ENCODE measurements at regions not wholly inside any gene's neighbourhood (a gene's known extent, or its start where the extent isn't known, plus 50 kb on each side); places are given as distances from the start of the nearest gene placed in this dataset.

DNA sequence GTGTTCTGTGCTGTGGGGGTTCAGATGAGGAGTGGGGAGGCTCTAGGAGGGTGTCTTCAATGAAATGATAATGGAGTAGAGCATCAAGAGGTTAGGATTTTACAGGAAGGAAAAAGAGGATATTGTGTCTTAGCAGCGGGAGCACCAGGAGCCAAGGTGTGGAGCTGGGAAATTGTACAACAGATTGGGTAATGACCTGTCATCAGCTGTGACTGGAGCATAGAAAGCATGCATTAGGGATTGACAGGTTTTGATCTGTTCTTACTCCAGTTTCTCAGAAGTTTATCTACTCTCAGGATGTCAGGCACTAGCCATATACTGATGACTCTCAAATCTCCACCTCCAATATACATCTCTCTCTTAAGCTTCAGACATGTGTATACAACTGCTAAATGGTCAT, 196.9 kb downstream of the ARHGAP12 start:
- no peak overlapping the region for H3K14ac ChIP-seq (replicated peaks; ENCODE audit: low read depth, low read length)
- H3K36me3 ChIP-seq (ENCODE audit: control insufficient read depth, insufficient read depth, low read length), result no peaks in the 10 kb centered on the region
- H3K23ac ChIP-seq (ENCODE audit: low read depth, low read length), result no peak overlapping the region
- H3K4me3 ChIP-seq (ENCODE audit: insufficient read depth, low read depth, low read length), result no peak overlapping the region
- no peak overlapping the region for H2AK9ac ChIP-seq (replicated peaks; ENCODE audit: low read depth, low read length, poor library complexity)
- CTCF ChIA-PET, result no interaction called here
- no peak overlapping the region for H2BK120ac ChIP-seq (ENCODE audit: low read depth, low read length)
- no peak overlapping the region for H4K8ac ChIP-seq (ENCODE audit: low read depth in 2 of 2, low read length in 2 of 2)
- no peak overlapping the region for H2BK15ac ChIP-seq (ENCODE audit: low read depth, low read length)
- no peaks in the 10 kb centered on the region for H3K4me1 ChIP-seq (ENCODE audit: control insufficient read depth, insufficient read depth, low read length)
- no TSS peak for BruUV-seq (replicated peaks)
- POLR2A ChIA-PET (ENCODE audit: unreplicated experiment), result no interaction called here
- H2AFZ ChIP-seq (replicated peaks; ENCODE audit: low read length, poor library complexity), result no peak overlapping the region
- in situ Hi-C loops (cut with MboI; ENCODE audit: low sequenced_read_pairs), result no loop called here
- H2BK5ac ChIP-seq (ENCODE audit: low read depth, low read length, poor library complexity, severe bottlenecking), result no peak overlapping the region
- no peak overlapping the region for H3K18ac ChIP-seq (ENCODE audit: low read depth, low read length)
- no peak overlapping the region for H2BK20ac ChIP-seq (ENCODE audit: low read depth, low read length)
- peaks cover 5% of the 10 kb centered on the region for H3K27me3 ChIP-seq (ENCODE audit: control insufficient read depth, insufficient read depth, low read length)
- no peaks in the 10 kb centered on the region for H3K9me1 ChIP-seq (ENCODE audit: insufficient read depth, low read length)
- ATAC-seq (ENCODE audit: low read depth) (no peak), DNase-seq (no peak)
- no peak for TF ChIP-seq CEBPB (IDR thresholded peaks at IDR 0.05; ENCODE audit: low read depth, low read length)
- TF ChIP-seq MAFK (IDR thresholded peaks at IDR 0.05; ENCODE audit: low read depth, low read length), result no peak
- no peak for TF ChIP-seq RCOR1 (IDR thresholded peaks at IDR 0.05; ENCODE audit: insufficient replicate concordance, low read length)
- no peak for TF ChIP-seq FOS (IDR thresholded peaks at IDR 0.05; ENCODE audit: low read depth, low read length)
- TF ChIP-seq RAD21 (IDR thresholded peaks at IDR 0.05; ENCODE audit: low read length), result no peak
- H3K9ac ChIP-seq (ENCODE audit: low read depth, low read length), result no peak overlapping the region
- H4K5ac ChIP-seq (ENCODE audit: low read depth, low read length), result no peak overlapping the region
- no peak overlapping the region for H3K4ac ChIP-seq (ENCODE audit: low read depth, low read length)
- no peak overlapping the region for H3K27ac ChIP-seq (ENCODE audit: insufficient read depth, low read length)
- no peak overlapping the region for H2AK5ac ChIP-seq (ENCODE audit: low read depth, low read length)
- intact Hi-C loops (cut with micrococcal nuclease), result no loop called here
- no peaks in the 10 kb centered on the region; the same call in none of the 2 replicates for H3K9me3 ChIP-seq (ENCODE audit: control insufficient read depth, insufficient read depth, low read length)
- no peaks in the 10 kb centered on the region for H3K79me1 ChIP-seq (ENCODE audit: low read depth in 1 of 2, low read length in 2 of 2)
- dilution Hi-C loops (cut with HindIII; ENCODE audit: low sequenced_read_pairs, unreplicated experiment), result no loop called here
- WGBS, 2 experiments (ENCODE audit: extremely low coverage in 2 of 2, insufficient read length in 1 of 2), result no CpG with 5 or more reads among the region's 1 CpG
- no peak overlapping the region for H3K4me2 ChIP-seq (ENCODE audit: low read depth, low read length)
- H4K20me1 ChIP-seq (ENCODE audit: insufficient read depth, low read length), result no peaks in the 10 kb centered on the region
- H4K91ac ChIP-seq (ENCODE audit: insufficient read depth, low read depth, low read length), result no peak overlapping the region
- H3K56ac ChIP-seq (ENCODE audit: extremely low read depth, insufficient read depth, low read length), result no peak overlapping the region
